ENCODE measurements at regions not wholly inside any gene's neighbourhood (a gene's known extent, or its start where the extent isn't known, plus 50 kb on each side); places are given as distances from the start of the nearest gene placed in this dataset.

- intact Hi-C loops (cut with micrococcal nuclease) = no loop called here
- no peaks in the 10 kb centered on the region for H3K4me1 Mint-ChIP-seq (ENCODE audit: low read depth)
- ChIA-PET POLR2A (no interaction called here), CTCF (no interaction called here)
- no peak for DNase-seq
- no peaks in the 10 kb centered on the region for H3K9me3 Mint-ChIP-seq
- no peaks in the 10 kb centered on the region for H3K36me3 Mint-ChIP-seq
- H3K27me3 Mint-ChIP-seq = peaks cover 4% of the 10 kb centered on the region
- H3K27ac Mint-ChIP-seq = no peak overlapping the region
- H3K4me3 Mint-ChIP-seq = no peak overlapping the region
These were observed 366.1 kb downstream of the SHANK2 start for GRCh38 chr11:70886256-70886655.

GRCh38 chr11:70886676-70887541, 365.5 kb downstream of the SHANK2 start:
- ChIA-PET CTCF (no interaction called here), POLR2A (no interaction called here)
- intact Hi-C loops (cut with micrococcal nuclease) = no loop called here
- peaks cover 4% of the 10 kb centered on the region for H3K27me3 Mint-ChIP-seq
- no peak for DNase-seq
- no peak overlapping the region for H3K27ac Mint-ChIP-seq
- no peaks in the 10 kb centered on the region for H3K9me3 Mint-ChIP-seq
- H3K36me3 Mint-ChIP-seq = no peaks in the 10 kb centered on the region
- H3K4me3 Mint-ChIP-seq = no peak overlapping the region
- no peaks in the 10 kb centered on the region for H3K4me1 Mint-ChIP-seq (ENCODE audit: low read depth)

- Mint-ChIP-seq H3K4me3 (no peak overlapping the region), H3K27ac (no peak overlapping the region), H3K27me3 (peaks cover 4% of the 10 kb centered on the region), H3K36me3 (no peaks in the 10 kb centered on the region), H3K9me3 (no peaks in the 10 kb centered on the region), H3K4me1 (ENCODE audit: low read depth) (no peaks in the 10 kb centered on the region)
- no peak for DNase-seq
- intact Hi-C loops (cut with micrococcal nuclease) = no loop called here
- CTCF ChIA-PET = no interaction called here
- POLR2A ChIA-PET = no interaction called here
These were observed 364.9 kb downstream of the SHANK2 start for GRCh38 chr11:70887542-70887827.

GRCh38 chr11:70888061-70888460, 364.3 kb downstream of the SHANK2 start:
- ChIA-PET CTCF (no interaction called here), POLR2A (no interaction called here)
- H3K4me3 Mint-ChIP-seq = no peak overlapping the region
- intact Hi-C loops (cut with micrococcal nuclease) = no loop called here
- peaks cover 4% of the 10 kb centered on the region for H3K27me3 Mint-ChIP-seq
- H3K36me3 Mint-ChIP-seq = no peaks in the 10 kb centered on the region
- no peaks in the 10 kb centered on the region for H3K9me3 Mint-ChIP-seq
- no peaks in the 10 kb centered on the region for H3K4me1 Mint-ChIP-seq (ENCODE audit: low read depth)
- no peak for DNase-seq
- no peak overlapping the region for H3K27ac Mint-ChIP-seq

GRCh38 chr11:70889411-70889810, 363.0 kb downstream of the SHANK2 start:
- no peaks in the 10 kb centered on the region for H3K4me1 Mint-ChIP-seq (ENCODE audit: low read depth)
- DNase-seq = no peak
- H3K27me3 Mint-ChIP-seq = peaks cover 4% of the 10 kb centered on the region
- no peak overlapping the region for H3K4me3 Mint-ChIP-seq
- ChIA-PET CTCF (no interaction called here), POLR2A (no interaction called here)
- H3K36me3 Mint-ChIP-seq = no peaks in the 10 kb centered on the region
- intact Hi-C loops (cut with micrococcal nuclease) = no loop called here
- no peaks in the 10 kb centered on the region for H3K9me3 Mint-ChIP-seq
- H3K27ac Mint-ChIP-seq = no peak overlapping the region

GRCh38 chr11:70891844-70892380, 360.5 kb downstream of the SHANK2 start:
- ChIA-PET POLR2A (no interaction called here), CTCF (no interaction called here)
- no peak overlapping the region for H3K4me3 Mint-ChIP-seq
- intact Hi-C loops (cut with micrococcal nuclease) = no loop called here
- peaks cover 9% of the 10 kb centered on the region for H3K9me3 Mint-ChIP-seq
- no peaks in the 10 kb centered on the region for H3K4me1 Mint-ChIP-seq (ENCODE audit: low read depth)
- no peak overlapping the region for H3K27ac Mint-ChIP-seq
- H3K27me3 Mint-ChIP-seq = peaks cover 4% of the 10 kb centered on the region
- no peaks in the 10 kb centered on the region for H3K36me3 Mint-ChIP-seq
- DNase-seq = no peak

- ChIA-PET CTCF (no interaction called here), POLR2A (no interaction called here)
- no peak overlapping the region for H3K27ac Mint-ChIP-seq
- H3K27me3 Mint-ChIP-seq = peaks cover 4% of the 10 kb centered on the region
- H3K4me1 Mint-ChIP-seq (ENCODE audit: low read depth) = no peaks in the 10 kb centered on the region
- intact Hi-C loops (cut with micrococcal nuclease) = no loop called here
- no peak for DNase-seq
- no peaks in the 10 kb centered on the region for H3K36me3 Mint-ChIP-seq
- H3K4me3 Mint-ChIP-seq = no peak overlapping the region
- peaks cover 16% of the 10 kb centered on the region for H3K9me3 Mint-ChIP-seq
These were observed 359.5 kb downstream of the SHANK2 start for GRCh38 chr11:70892889-70893288.

- POLR2A ChIA-PET = no interaction called here
- intact Hi-C loops (cut with micrococcal nuclease) = no loop called here
- no peak for DNase-seq
- CTCF ChIA-PET = no interaction called here
- Mint-ChIP-seq H3K9me3 (peaks cover 24% of the 10 kb centered on the region), H3K27ac (no peak overlapping the region), H3K36me3 (no peaks in the 10 kb centered on the region), H3K27me3 (peaks cover 1% of the 10 kb centered on the region), H3K4me3 (no peak overlapping the region), H3K4me1 (ENCODE audit: low read depth) (no peaks in the 10 kb centered on the region)
These were observed 357.6 kb downstream of the SHANK2 start for GRCh38 chr11:70894566-70895365.

- CTCF ChIA-PET = no interaction called here
- H3K4me1 Mint-ChIP-seq (ENCODE audit: low read depth) = no peaks in the 10 kb centered on the region
- H3K4me3 Mint-ChIP-seq = no peak overlapping the region
- POLR2A ChIA-PET = no interaction called here
- intact Hi-C loops (cut with micrococcal nuclease) = no loop called here
- H3K27me3 Mint-ChIP-seq = no peaks in the 10 kb centered on the region
- H3K27ac Mint-ChIP-seq = no peak overlapping the region
- no peaks in the 10 kb centered on the region for H3K36me3 Mint-ChIP-seq
- no peak for DNase-seq
- H3K9me3 Mint-ChIP-seq = peaks cover 24% of the 10 kb centered on the region
These were observed 357.1 kb downstream of the SHANK2 start for GRCh38 chr11:70895366-70895670.

GRCh38 chr11:70897429-70897828, 354.9 kb downstream of the SHANK2 start:
- no peak for DNase-seq
- Mint-ChIP-seq H3K9me3 (peaks cover 24% of the 10 kb centered on the region), H3K27ac (no peak overlapping the region), H3K27me3 (no peaks in the 10 kb centered on the region), H3K4me1 (ENCODE audit: low read depth) (no peaks in the 10 kb centered on the region), H3K36me3 (no peaks in the 10 kb centered on the region), H3K4me3 (no peak overlapping the region)
- intact Hi-C loops (cut with micrococcal nuclease) = no loop called here
- ChIA-PET POLR2A (no interaction called here), CTCF (no interaction called here)

- ChIA-PET POLR2A (no interaction called here), CTCF (no interaction called here)
- DNase-seq = no peak
- H3K36me3 Mint-ChIP-seq = no peaks in the 10 kb centered on the region
- H3K9me3 Mint-ChIP-seq = peaks cover 24% of the 10 kb centered on the region
- no peaks in the 10 kb centered on the region for H3K27me3 Mint-ChIP-seq
- H3K4me1 Mint-ChIP-seq (ENCODE audit: low read depth) = no peaks in the 10 kb centered on the region
- no peak overlapping the region for H3K27ac Mint-ChIP-seq
- H3K4me3 Mint-ChIP-seq = no peak overlapping the region
- intact Hi-C loops (cut with micrococcal nuclease) = no loop called here
These were observed 352.8 kb downstream of the SHANK2 start for GRCh38 chr11:70899616-70900015.

GRCh38 chr11:70900540-70900939, 351.8 kb downstream of the SHANK2 start:
- Mint-ChIP-seq H3K27ac (no peak overlapping the region), H3K4me1 (ENCODE audit: low read depth) (no peaks in the 10 kb centered on the region), H3K36me3 (no peaks in the 10 kb centered on the region), H3K4me3 (no peak overlapping the region), H3K9me3 (peaks cover 24% of the 10 kb centered on the region), H3K27me3 (no peaks in the 10 kb centered on the region)
- ChIA-PET CTCF (no interaction called here), POLR2A (no interaction called here)
- no peak for DNase-seq
- intact Hi-C loops (cut with micrococcal nuclease) = no loop called here

- Mint-ChIP-seq H3K36me3 (no peaks in the 10 kb centered on the region), H3K27me3 (no peaks in the 10 kb centered on the region), H3K4me1 (ENCODE audit: low read depth) (no peaks in the 10 kb centered on the region), H3K9me3 (peaks cover 14% of the 10 kb centered on the region), H3K4me3 (no peak overlapping the region), H3K27ac (no peak overlapping the region)
- POLR2A ChIA-PET = no interaction called here
- intact Hi-C loops (cut with micrococcal nuclease) = no loop called here
- CTCF ChIA-PET = no interaction called here
- no peak for DNase-seq
These were observed 350.3 kb downstream of the SHANK2 start for GRCh38 chr11:70901951-70902521.
